ENCODE measurements at regions not wholly inside any gene's neighbourhood (a gene's known extent, or its start where the extent isn't known, plus 50 kb on each side); places are given as distances from the start of the nearest gene placed in this dataset.

GRCh38 chr7:156378806-156379205 lies 261.8 kb upstream of the RNF32 start:
- TF ChIP-seq CTCF (IDR thresholded peaks at IDR 0.05) (no peak), REST (IDR thresholded peaks at IDR 0.05; ENCODE audit: insufficient read depth in 1 of 2, low read depth in 2 of 2, low read length in 1 of 2) (no peak), POLR2AphosphoS5 (IDR thresholded peaks at IDR 0.05; ENCODE audit: low read depth, low read length) (no peak), TCF7L2 (IDR thresholded peaks at IDR 0.05; ENCODE audit: low read depth, low read length) (no peak)

Measured in Panc1 (cell line).